OCI-LY3 (cell line): ENCODE measurements at regions not wholly inside any gene's neighbourhood (a gene's known extent, or its start where the extent isn't known, plus 50 kb on each side); places are given as distances from the start of the nearest gene placed in this dataset.
A peak's percentile ranks its signal among the peaks of the same experiment; 100 is the strongest.

ENCODE experiments used
- H2AFZ ChIP-seq: fragments of 200-600, 300-600 bp; shearing (Covaris generic); 2 replicates; pipeline ENCODE4 v1.6.0; 2014; ENCODE audit warnings: antibody characterized with exemption, low read depth, low read length
- H3K27ac ChIP-seq: fragments of 200-600, 300-600 bp; sonication (generic); 2 replicates; pipeline ENCODE4 v1.5.1; 2014; ENCODE audit warnings: mild to moderate bottlenecking, low read length, moderate library complexity, mixed read lengths
- H3K27me3 ChIP-seq: fragments of 200-600, 300-600 bp; sonication (generic); 2 replicates; pipeline ENCODE4 v1.6.1; 2014; ENCODE audit warnings: low read depth, low read length, mixed read lengths
- H3K36me3 ChIP-seq: fragments of 200-600, 300-600 bp; sonication (generic); replicated peaks from 2 replicates; pipeline ENCODE3; 2014; ENCODE audit warnings: low read depth, low read length, mixed read lengths
- H3K4me1 ChIP-seq: fragments of 300-600, 200-600 bp; sonication (generic); 2 replicates; pipeline ENCODE4 v1.6.1; 2014; ENCODE audit warnings: low read length, mixed read lengths
- H3K4me2 ChIP-seq: fragments of 200-600, 300-600 bp; sonication (generic); 2 replicates; pipeline ENCODE4 v1.6.1; 2014; ENCODE audit warnings: low read length, mixed read lengths
- H3K4me3 ChIP-seq: fragments of 300-600, 200-600 bp; sonication (generic); 2 replicates; pipeline ENCODE4 v1.5.1; 2014; ENCODE audit warnings: antibody characterized with exemption, mild to moderate bottlenecking, low read length, moderate library complexity
- H3K79me2 ChIP-seq: fragments of 300-600, 200-600 bp; shearing (Covaris generic); 2 replicates; pipeline ENCODE4 v1.6.1; 2014; ENCODE audit warnings: mild to moderate bottlenecking, low read length, mixed read lengths
- H3K9ac ChIP-seq: fragments of 300-600, 200-600 bp; shearing (Covaris generic); 2 replicates; pipeline ENCODE4 v1.6.0; 2014; ENCODE audit warnings: mild to moderate bottlenecking, low read length, moderate library complexity
- H3K9me3 ChIP-seq: fragments of 200-600, 300-600 bp; shearing (Covaris generic); 2 replicates; pipeline ENCODE4 v1.6.1; 2014; ENCODE audit warnings: low read length, mixed read lengths; ENCODE audit not compliant: insufficient read depth
- H4K20me1 ChIP-seq: fragments of 200-600, 300-600 bp; sonication (generic); 2 replicates; pipeline ENCODE4 v1.6.1; 2016; ENCODE audit warnings: low read length, mixed read lengths; ENCODE audit not compliant: insufficient read depth
- CTCF ChIP-seq: fragments of 200-600, 300-600 bp; sonication (generic); IDR thresholded peaks from 2 replicates; pipeline ENCODE4 v1.5.1; 2014; ENCODE audit warnings: antibody characterized with exemption, low read length, low read depth
- EZH2phosphoT487 ChIP-seq: fragments of 200-600 bp; shearing (Covaris generic); IDR thresholded peaks from 2 replicates; pipeline ENCODE4 v1.6.1; 2018; ENCODE audit warnings: antibody characterized with exemption, mixed run types, low read depth

GRCh38 chr4:112053825-112054350 lies 91.4 kb upstream of the FAM241A start:
- Histone ChIP-seq H3K4me3 (no peak overlapping the region), H3K27ac (no peak overlapping the region), H3K4me2 (no peak overlapping the region), H3K79me2 (no peaks in the 10 kb centered on the region), H4K20me1 (no peaks in the 10 kb centered on the region), H3K36me3 (no peaks in the 10 kb centered on the region), H3K9me3 (no peaks in the 10 kb centered on the region), H2AFZ (no peak overlapping the region), H3K27me3 (no peaks in the 10 kb centered on the region), H3K4me1 (peaks cover 13% of the 10 kb centered on the region), H3K9ac (no peak overlapping the region)
- TF ChIP-seq CTCF = no peak

- Histone ChIP-seq H3K9me3 (no peaks in the 10 kb centered on the region), H4K20me1 (no peaks in the 10 kb centered on the region), H3K9ac (no peak overlapping the region), H2AFZ (no peak overlapping the region), H3K27me3 (no peaks in the 10 kb centered on the region), H3K4me3 (no peak overlapping the region), H3K27ac (no peak overlapping the region), H3K36me3 (no peaks in the 10 kb centered on the region), H3K4me2 (no peak overlapping the region), H3K79me2 (no peaks in the 10 kb centered on the region), H3K4me1 (peaks cover 11% of the 10 kb centered on the region)
- TF ChIP-seq CTCF = no peak
- TF ChIP-seq EZH2phosphoT487 = no peak
These were observed 90.2 kb upstream of the FAM241A start for GRCh38 chr4:112055100-112055499.

DNA sequence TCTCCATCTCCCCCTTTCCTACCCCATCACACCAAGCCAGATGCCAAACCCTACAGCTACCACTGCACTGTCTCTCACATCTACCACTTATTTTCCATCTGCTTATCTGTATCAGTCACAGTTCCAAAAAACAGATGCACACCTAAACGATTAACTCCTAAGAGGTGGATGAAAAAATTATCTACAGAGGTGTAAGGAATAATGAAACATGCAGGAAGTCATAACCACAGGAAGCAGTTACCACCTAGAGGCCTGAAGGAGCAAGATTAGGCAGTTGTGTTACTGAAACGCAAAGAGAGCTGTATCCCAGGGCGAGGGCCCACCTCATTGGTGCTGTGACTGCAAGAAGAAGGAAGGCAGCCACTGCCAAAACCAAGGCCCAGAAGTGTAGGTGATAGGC lies 87.8 kb upstream of the FAM241A start:
- Histone ChIP-seq H3K79me2 (no peaks in the 10 kb centered on the region), H3K4me2 (no peak overlapping the region), H3K36me3 (no peaks in the 10 kb centered on the region), H4K20me1 (no peaks in the 10 kb centered on the region), H3K9me3 (no peaks in the 10 kb centered on the region), H3K4me1 (peaks cover 11% of the 10 kb centered on the region), H3K27ac (no peak overlapping the region), H2AFZ (no peak overlapping the region), H3K9ac (no peak overlapping the region), H3K4me3 (no peak overlapping the region), H3K27me3 (no peaks in the 10 kb centered on the region)
- TF ChIP-seq EZH2phosphoT487 = no peak
- no peak for TF ChIP-seq CTCF

GRCh38 chr4:112058433-112058832 lies 86.8 kb upstream of the FAM241A start:
- no peaks in the 10 kb centered on the region for H3K9me3 ChIP-seq

More at GRCh38 chr4:112058433-112058832, 86.8 kb upstream of the FAM241A start:
- TF ChIP-seq EZH2phosphoT487 (no peak), CTCF (no peak)
- Histone ChIP-seq H3K4me2 (peak overlapping the region; percentile 35), H3K27ac (no peak overlapping the region), H3K9ac (no peak overlapping the region), H3K4me3 (no peak overlapping the region), H3K79me2 (no peaks in the 10 kb centered on the region), H4K20me1 (no peaks in the 10 kb centered on the region), H3K36me3 (no peaks in the 10 kb centered on the region), H3K4me1 (peaks cover 11% of the 10 kb centered on the region), H3K27me3 (no peaks in the 10 kb centered on the region), H2AFZ (peak overlapping the region; percentile 10; the same call in 1 of the 2 replicates)
